ENCODE measurements at regions not wholly inside any gene's neighbourhood (a gene's known extent, or its start where the extent isn't known, plus 50 kb on each side); places are given as distances from the start of the nearest gene placed in this dataset.
"Not testable (repeated sequence)": the region's sequence is repeated elsewhere in the genome, so short reads cannot be mapped to it uniquely, and the experiment has no call there.

- Histone ChIP-seq H3K27me3 (replicated peaks in 1 of 2; ENCODE audit: control insufficient read depth in 2 of 2, insufficient read depth in 2 of 2, low read length in 1 of 2) (no peaks in the 10 kb centered on the region; a peak in 2 of 4 replicates), H3K4me1 (ENCODE audit: control insufficient read depth, insufficient read depth, low read length) (no peaks in the 10 kb centered on the region), H3K9me3 (replicated peaks; ENCODE audit: control insufficient read depth, insufficient read depth, low read length) (no peaks in the 10 kb centered on the region), H3K79me2 (ENCODE audit: control insufficient read depth, insufficient read depth, low read length) (no peaks in the 10 kb centered on the region), H3K4me3 (no peak overlapping the region), H4K20me1 (ENCODE audit: control insufficient read depth, insufficient read depth) (no peaks in the 10 kb centered on the region), H3K9ac (ENCODE audit: control insufficient read depth, insufficient read depth, low read length) (no peak overlapping the region), H3K36me3 (ENCODE audit: control insufficient read depth in 2 of 2, insufficient read depth in 2 of 2, low read length in 1 of 2) (no peaks in the 10 kb centered on the region), H2AFZ (ENCODE audit: control insufficient read depth, low read depth, low read length) (no peak overlapping the region), H3K27ac (ENCODE audit: control insufficient read depth, insufficient read depth) (no peak overlapping the region), H3K4me2 (ENCODE audit: control insufficient read depth, insufficient read depth) (no peak overlapping the region)
- CTCF ChIA-PET = no interaction called here
- ATAC-seq (no peak), DNase-seq (ENCODE audit: low read depth, low spot score) (no peak), FAIRE-seq (no peak)
- WGBS (ENCODE audit: insufficient coverage, insufficient replicate concordance, low lambda C conversion rate, missing lambda C conversion rate) = 37% methylated on average over 12 of the region's 12 CpGs
- no TSS peak for BruUV-seq (replicated peaks)
- POLR2A ChIA-PET = no interaction called here
- SMC1A ChIA-PET (ENCODE audit: uncharacterized antibody, unreplicated experiment) = no interaction called here
- intact Hi-C loops (cut with micrococcal nuclease; ENCODE audit: unreplicated experiment) = no loop called here
- TF ChIP-seq BCL11A (IDR thresholded peaks at IDR 0.05; ENCODE audit: low read depth, low read length) (no peak), SRF (IDR thresholded peaks at IDR 0.05; ENCODE audit: low read depth in 2 of 2, low read length in 2 of 2) (no peak)
- in situ Hi-C loops (cut with MboI) = no loop called here
- RAD21 ChIA-PET (ENCODE audit: unreplicated experiment) = no interaction called here
These were observed 121.0 kb upstream of the SULF2 start for GRCh38 chr20:47906348-47906660.

DNA sequence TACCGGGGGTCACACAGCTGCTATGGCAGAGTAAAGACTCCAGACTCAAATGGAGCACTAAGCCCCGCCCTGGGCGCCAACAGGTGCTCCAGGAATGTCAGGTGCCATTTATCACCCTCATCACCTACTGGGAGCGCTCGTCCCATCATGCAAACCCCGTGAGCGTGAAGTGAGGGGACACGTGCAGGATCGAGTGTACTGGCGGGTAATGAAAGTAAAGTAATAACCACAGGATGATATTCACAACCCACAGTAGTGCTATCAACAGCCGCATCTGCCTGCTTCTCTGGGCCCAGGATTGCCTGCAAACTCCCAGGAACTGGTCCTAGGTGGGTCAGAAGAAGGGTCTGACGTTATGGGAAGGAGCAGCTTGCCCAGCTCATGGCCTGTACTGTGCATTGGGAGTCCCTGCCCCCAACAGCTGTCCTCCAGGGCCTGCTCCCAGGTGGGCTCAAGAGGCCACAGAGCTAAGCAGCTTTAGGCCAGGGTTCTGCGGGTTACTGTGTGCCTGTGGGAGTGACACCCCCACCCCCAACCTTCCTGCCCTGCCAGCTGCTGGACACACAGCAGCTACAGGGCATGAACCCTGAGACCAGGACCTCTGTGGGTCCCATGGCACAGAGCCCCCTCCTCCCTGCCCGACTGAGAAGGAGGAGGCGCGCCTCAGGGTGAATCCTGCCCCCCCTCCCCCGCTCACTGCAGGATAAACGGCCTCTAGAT, 120.5 kb upstream of the SULF2 start:
- BruUV-seq (replicated peaks) = no TSS peak
- H3K4me1 ChIP-seq (ENCODE audit: control insufficient read depth, insufficient read depth, low read length) = no peaks in the 10 kb centered on the region
- POLR2A ChIA-PET = no interaction called here
- H4K20me1 ChIP-seq (ENCODE audit: control insufficient read depth, insufficient read depth) = no peaks in the 10 kb centered on the region
- no peak for DNase-seq (ENCODE audit: low read depth, low spot score)
- TF ChIP-seq BCL3 (IDR thresholded peaks at IDR 0.05; ENCODE audit: borderline replicate concordance, insufficient read depth, low read depth, low read length, poor library complexity, severe bottlenecking) (no peak), BHLHE40 (IDR thresholded peaks at IDR 0.05; ENCODE audit: borderline replicate concordance in 1 of 2, low read depth in 2 of 2, low read length in 1 of 2) (peak in 1 of 2 experiments; percentile 9; a peak in 1 of 4 replicates), SMAD5 (IDR thresholded peaks at IDR 0.05; ENCODE audit: low read depth) (no peak), ZNF274 (IDR thresholded peaks at IDR 0.05; ENCODE audit: insufficient read depth, insufficient read length) (no peak), KAT2A (conservative IDR thresholded peaks at IDR 0.05; ENCODE audit: control insufficient read depth, low read depth, low read length) (no peak)
- H3K27ac ChIP-seq (ENCODE audit: control insufficient read depth, insufficient read depth) = no peak overlapping the region
- intact Hi-C loops (cut with micrococcal nuclease; ENCODE audit: unreplicated experiment) (no loop called here), in situ Hi-C loops (cut with MboI) (no loop called here)
- H3K27me3 ChIP-seq (replicated peaks in 1 of 2; ENCODE audit: control insufficient read depth in 2 of 2, insufficient read depth in 2 of 2, low read length in 1 of 2) = no peaks in the 10 kb centered on the region; a peak in 1 of 4 replicates
- no peaks in the 10 kb centered on the region for H3K9me3 ChIP-seq (replicated peaks; ENCODE audit: control insufficient read depth, insufficient read depth, low read length)
- ATAC-seq = no peak
- RAD21 ChIA-PET (ENCODE audit: unreplicated experiment) = no interaction called here
- SMC1A ChIA-PET (ENCODE audit: uncharacterized antibody, unreplicated experiment) = no interaction called here
- no peak overlapping the region for H3K4me2 ChIP-seq (ENCODE audit: control insufficient read depth, insufficient read depth)
- 34% methylated on average over 18 of the region's 18 CpGs for WGBS (ENCODE audit: insufficient coverage, insufficient replicate concordance, low lambda C conversion rate, missing lambda C conversion rate)
- no peak overlapping the region for H3K4me3 ChIP-seq
- H3K9ac ChIP-seq (ENCODE audit: control insufficient read depth, insufficient read depth, low read length) = no peak overlapping the region
- CTCF ChIA-PET = no interaction called here
- H3K36me3 ChIP-seq (ENCODE audit: control insufficient read depth in 2 of 2, insufficient read depth in 2 of 2, low read length in 1 of 2) = no peaks in the 10 kb centered on the region
- no peaks in the 10 kb centered on the region for H3K79me2 ChIP-seq (ENCODE audit: control insufficient read depth, insufficient read depth, low read length)
- FAIRE-seq = no peak
- H2AFZ ChIP-seq (ENCODE audit: control insufficient read depth, low read depth, low read length) = no peak overlapping the region

GRCh38 chr20:47903009-47903408, 117.7 kb upstream of the SULF2 start:
- SMC1A ChIA-PET (ENCODE audit: uncharacterized antibody, unreplicated experiment); H4K20me1 ChIP-seq (ENCODE audit: control insufficient read depth, insufficient read depth); H3K9me3 ChIP-seq (replicated peaks; ENCODE audit: control insufficient read depth, insufficient read depth, low read length); RAD21 ChIA-PET (ENCODE audit: unreplicated experiment); H3K36me3 ChIP-seq (ENCODE audit: control insufficient read depth in 2 of 2, insufficient read depth in 2 of 2, low read length in 1 of 2); intact Hi-C loops (cut with micrococcal nuclease; ENCODE audit: unreplicated experiment); CTCF ChIA-PET; DNase-seq (ENCODE audit: low read depth, low spot score); H3K27ac ChIP-seq (ENCODE audit: control insufficient read depth, insufficient read depth); POLR2A ChIA-PET; H3K79me2 ChIP-seq (ENCODE audit: control insufficient read depth, insufficient read depth, low read length); H3K4me3 ChIP-seq; H3K4me1 ChIP-seq (ENCODE audit: control insufficient read depth, insufficient read depth, low read length); H3K27me3 ChIP-seq (replicated peaks in 1 of 2; ENCODE audit: control insufficient read depth in 2 of 2, insufficient read depth in 2 of 2, low read length in 1 of 2); FAIRE-seq; BruUV-seq (replicated peaks); H3K9ac ChIP-seq (ENCODE audit: control insufficient read depth, insufficient read depth, low read length); in situ Hi-C loops (cut with MboI); H3K4me2 ChIP-seq (ENCODE audit: control insufficient read depth, insufficient read depth); H2AFZ ChIP-seq (ENCODE audit: control insufficient read depth, low read depth, low read length): not testable (repeated sequence)
- WGBS (ENCODE audit: insufficient coverage, insufficient replicate concordance, low lambda C conversion rate, missing lambda C conversion rate) = 7% methylated on average over 3 of the region's 3 CpGs
- ATAC-seq = peak; percentile 31; the same call in 1 of the 3 replicates
